ENCODE measurements at regions not wholly inside any gene's neighbourhood (a gene's known extent, or its start where the extent isn't known, plus 50 kb on each side); places are given as distances from the start of the nearest gene placed in this dataset.

- TF ChIP-seq EZH2 (IDR thresholded peaks at IDR 0.05; ENCODE audit: borderline replicate concordance, insufficient read depth, low read depth, low read length, poor library complexity, severe bottlenecking): no peak
- TF ChIP-seq, protein P1, sequence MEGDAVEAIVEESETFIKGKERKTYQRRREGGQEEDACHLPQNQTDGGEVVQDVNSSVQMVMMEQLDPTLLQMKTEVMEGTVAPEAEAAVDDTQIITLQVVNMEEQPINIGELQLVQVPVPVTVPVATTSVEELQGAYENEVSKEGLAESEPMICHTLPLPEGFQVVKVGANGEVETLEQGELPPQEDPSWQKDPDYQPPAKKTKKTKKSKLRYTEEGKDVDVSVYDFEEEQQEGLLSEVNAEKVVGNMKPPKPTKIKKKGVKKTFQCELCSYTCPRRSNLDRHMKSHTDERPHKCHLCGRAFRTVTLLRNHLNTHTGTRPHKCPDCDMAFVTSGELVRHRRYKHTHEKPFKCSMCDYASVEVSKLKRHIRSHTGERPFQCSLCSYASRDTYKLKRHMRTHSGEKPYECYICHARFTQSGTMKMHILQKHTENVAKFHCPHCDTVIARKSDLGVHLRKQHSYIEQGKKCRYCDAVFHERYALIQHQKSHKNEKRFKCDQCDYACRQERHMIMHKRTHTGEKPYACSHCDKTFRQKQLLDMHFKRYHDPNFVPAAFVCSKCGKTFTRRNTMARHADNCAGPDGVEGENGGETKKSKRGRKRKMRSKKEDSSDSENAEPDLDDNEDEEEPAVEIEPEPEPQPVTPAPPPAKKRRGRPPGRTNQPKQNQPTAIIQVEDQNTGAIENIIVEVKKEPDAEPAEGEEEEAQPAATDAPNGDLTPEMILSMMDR (IDR thresholded peaks at IDR 0.05): no peak
- ATAC-seq (ENCODE audit: low read depth) (no peak), DNase-seq (no peak)
- H3K4me3 Mint-ChIP-seq: no peak overlapping the region
- CTCF ChIA-PET: no interaction called here
- no peak overlapping the region for H3K27ac ChIP-seq (ENCODE audit: low read length in 2 of 2)
- H3K9ac ChIP-seq (ENCODE audit: low read length): no peak overlapping the region
- H3K9me3 ChIP-seq (ENCODE audit: control extremely low read depth in 1 of 3, control insufficient read depth in 2 of 3, insufficient read depth in 1 of 3, low read length in 2 of 3): peaks cover 0 to 10% (median 0%) of the 10 kb centered on the region in 3 donors
- H2AFZ ChIP-seq (ENCODE audit: insufficient read depth, low read depth, low read length, poor library complexity, severe bottlenecking): no peak overlapping the region
- intact Hi-C loops (cut with micrococcal nuclease): no loop called here
- no peaks in the 10 kb centered on the region for H4K20me1 ChIP-seq (ENCODE audit: control insufficient read depth, insufficient read depth, low read length, poor library complexity, severe bottlenecking)
- WGBS (ENCODE audit: insufficient coverage): 88% methylated on average over 3 of the region's 4 CpGs
- no peaks in the 10 kb centered on the region for H3K9me3 Mint-ChIP-seq (ENCODE audit: insufficient read depth)
- H3K4me1 ChIP-seq (ENCODE audit: control insufficient read depth in 2 of 2, insufficient read depth in 2 of 2, low read length in 2 of 2): peaks cover 4 to 13% of the 10 kb centered on the region in 2 donors
- no peaks in the 10 kb centered on the region for H3K27me3 Mint-ChIP-seq
- H3K4me1 Mint-ChIP-seq: peaks cover 12% of the 10 kb centered on the region
- no peaks in the 10 kb centered on the region for H3K27me3 ChIP-seq (replicated peaks in 1 of 4; ENCODE audit: control extremely low read depth in 1 of 4, control insufficient read depth in 3 of 4, insufficient read depth in 4 of 4, low read length in 3 of 4)
- POLR2A ChIA-PET: no interaction called here
- H3K4me2 ChIP-seq (replicated peaks; ENCODE audit: low read depth, low read length, poor library complexity, severe bottlenecking): no peak overlapping the region
- no peak overlapping the region for H3K27ac Mint-ChIP-seq
- no peaks in the 10 kb centered on the region for H3K36me3 ChIP-seq (replicated peaks in 1 of 2; ENCODE audit: control extremely low read depth in 1 of 2, control insufficient read depth in 1 of 2, extremely low read depth in 1 of 2, insufficient read depth in 2 of 2, low read length in 1 of 2)
- H3K79me2 ChIP-seq (ENCODE audit: control insufficient read depth, insufficient read depth, low read length): no peaks in the 10 kb centered on the region
- no peak overlapping the region for H3K4me3 ChIP-seq (ENCODE audit: control extremely low read depth in 1 of 5, extremely low read depth in 1 of 5, insufficient read depth in 1 of 5, low read depth in 2 of 5, low read length in 4 of 5)
Measured at GRCh38 chrX:115900425-115900824, 270.1 kb upstream of the AGTR2 start.

- peaks cover 12% of the 10 kb centered on the region for H3K4me1 Mint-ChIP-seq
- Histone ChIP-seq H3K79me2 (ENCODE audit: control insufficient read depth, insufficient read depth, low read length) (no peaks in the 10 kb centered on the region), H3K4me2 (replicated peaks; ENCODE audit: low read depth, low read length, poor library complexity, severe bottlenecking) (no peak overlapping the region), H3K27me3 (replicated peaks in 1 of 4; ENCODE audit: control extremely low read depth in 1 of 4, control insufficient read depth in 3 of 4, insufficient read depth in 4 of 4, low read length in 3 of 4) (no peaks in the 10 kb centered on the region), H3K4me1 (ENCODE audit: control insufficient read depth in 2 of 2, insufficient read depth in 2 of 2, low read length in 2 of 2) (peaks cover 4 to 13% of the 10 kb centered on the region in 2 donors), H3K9ac (ENCODE audit: low read length) (no peak overlapping the region), H4K20me1 (ENCODE audit: control insufficient read depth, insufficient read depth, low read length, poor library complexity, severe bottlenecking) (no peaks in the 10 kb centered on the region), H3K36me3 (replicated peaks in 1 of 2; ENCODE audit: control extremely low read depth in 1 of 2, control insufficient read depth in 1 of 2, extremely low read depth in 1 of 2, insufficient read depth in 2 of 2, low read length in 1 of 2) (no peaks in the 10 kb centered on the region), H3K9me3 (ENCODE audit: control extremely low read depth in 1 of 3, control insufficient read depth in 2 of 3, insufficient read depth in 1 of 3, low read length in 2 of 3) (peaks cover 0 to 6% (median 0%) of the 10 kb centered on the region in 3 donors), H3K27ac (ENCODE audit: low read length in 2 of 2) (no peak overlapping the region), H2AFZ (ENCODE audit: insufficient read depth, low read depth, low read length, poor library complexity, severe bottlenecking) (no peak overlapping the region), H3K4me3 (ENCODE audit: control extremely low read depth in 1 of 5, extremely low read depth in 1 of 5, insufficient read depth in 1 of 5, low read depth in 2 of 5, low read length in 4 of 5) (no peak overlapping the region)
- no peaks in the 10 kb centered on the region for H3K9me3 Mint-ChIP-seq (ENCODE audit: insufficient read depth)
- intact Hi-C loops (cut with micrococcal nuclease): no loop called here
- ChIA-PET POLR2A (no interaction called here), CTCF (no interaction called here)
- ATAC-seq (ENCODE audit: low read depth): no peak
- WGBS (ENCODE audit: insufficient coverage): 80% methylated on average over 1 of the region's 3 CpGs
- H3K27ac Mint-ChIP-seq: no peak overlapping the region
- H3K27me3 Mint-ChIP-seq: no peaks in the 10 kb centered on the region
- TF ChIP-seq EZH2 (IDR thresholded peaks at IDR 0.05; ENCODE audit: borderline replicate concordance, insufficient read depth, low read depth, low read length, poor library complexity, severe bottlenecking): no peak
- TF ChIP-seq, protein P1 (IDR thresholded peaks at IDR 0.05): no peak
- no peak overlapping the region for H3K4me3 Mint-ChIP-seq
- DNase-seq: no peak
Measured at GRCh38 chrX:115901241-115901640, 269.3 kb upstream of the AGTR2 start.
